ENCODE measurements at regions not wholly inside any gene's neighbourhood (a gene's known extent, or its start where the extent isn't known, plus 50 kb on each side); places are given as distances from the start of the nearest gene placed in this dataset.
A peak's percentile ranks its signal among the peaks of the same experiment; 100 is the strongest.

DNA sequence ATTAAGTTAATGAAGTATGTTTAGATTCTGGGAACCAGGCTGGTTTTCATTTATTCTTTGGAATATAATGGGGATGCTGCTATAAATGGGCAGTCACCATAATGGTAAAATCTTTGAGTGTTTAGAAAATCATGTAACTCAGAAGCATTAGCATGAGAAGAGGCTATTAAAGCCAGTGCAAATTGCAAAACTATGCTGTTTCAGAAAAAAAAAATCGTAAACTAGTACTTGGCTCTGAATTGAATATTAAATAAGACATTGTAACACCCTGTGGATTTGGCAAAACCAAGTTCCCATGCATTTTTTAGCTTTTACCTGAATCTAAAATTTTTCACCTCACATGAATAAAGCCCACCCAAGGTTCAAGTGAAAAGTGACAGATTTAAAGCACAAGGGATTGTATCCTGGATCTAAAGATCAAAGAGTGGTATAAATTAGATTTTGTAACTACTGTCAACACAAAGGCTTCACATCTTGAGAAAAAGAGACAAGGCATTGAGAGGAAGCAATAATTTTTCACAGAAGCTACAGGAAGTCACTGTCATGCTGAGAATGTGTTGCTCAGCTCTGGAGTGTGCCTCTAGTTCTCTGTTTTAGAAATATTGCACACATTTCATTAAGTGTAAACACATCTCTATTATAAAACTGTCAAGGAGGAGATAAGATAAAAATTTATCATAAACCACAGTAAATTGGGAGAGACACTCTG, 142.2 kb downstream of the ABCA8 start:
- DNase-seq = no peak

- no peak for DNase-seq
These were observed 146.0 kb downstream of the ABCA8 start for GRCh38 chr17:68809148-68809547.

- DNase-seq = no peak
These were observed 147.0 kb downstream of the ABCA8 start for GRCh38 chr17:68807998-68808772.

GRCh38 chr17:68805609-68806008, 149.6 kb downstream of the ABCA8 start:
- DNase-seq = no peak

DNA sequence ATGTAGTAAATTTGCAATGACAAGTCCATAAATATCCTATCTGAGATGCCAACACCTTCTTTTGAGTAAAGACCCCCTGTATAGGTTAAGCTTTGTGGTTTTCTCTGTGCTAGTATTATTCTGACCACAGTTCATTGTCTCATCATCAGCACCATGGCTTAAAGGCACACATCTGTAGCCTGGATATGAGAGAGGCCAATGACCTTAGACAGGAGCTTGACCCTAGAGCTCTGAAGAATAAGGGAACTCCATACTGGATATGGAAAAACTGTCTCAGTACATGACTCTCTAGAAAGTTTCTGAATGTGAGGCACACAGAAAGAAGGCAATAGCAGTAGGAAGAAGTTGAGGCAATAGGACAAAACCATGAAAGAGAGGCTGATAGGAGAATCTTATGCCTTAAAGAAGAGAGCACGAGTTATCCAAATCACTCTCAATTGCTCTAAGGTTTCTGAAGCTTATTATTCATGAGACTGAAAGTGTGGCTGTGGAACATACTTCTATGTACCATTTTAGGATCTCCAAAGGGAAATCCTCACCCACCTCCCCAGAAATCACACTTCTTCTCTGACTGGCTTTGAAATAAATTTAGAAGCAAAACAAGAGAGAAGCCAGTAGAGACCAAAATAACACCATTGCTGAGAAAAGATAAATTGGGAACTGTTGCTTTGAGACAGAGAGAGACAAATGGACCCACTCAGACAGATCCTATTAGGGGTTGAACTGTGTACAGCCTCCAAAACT, 150.2 kb downstream of the ABCA8 start:
- DNase-seq = no peak

DNA sequence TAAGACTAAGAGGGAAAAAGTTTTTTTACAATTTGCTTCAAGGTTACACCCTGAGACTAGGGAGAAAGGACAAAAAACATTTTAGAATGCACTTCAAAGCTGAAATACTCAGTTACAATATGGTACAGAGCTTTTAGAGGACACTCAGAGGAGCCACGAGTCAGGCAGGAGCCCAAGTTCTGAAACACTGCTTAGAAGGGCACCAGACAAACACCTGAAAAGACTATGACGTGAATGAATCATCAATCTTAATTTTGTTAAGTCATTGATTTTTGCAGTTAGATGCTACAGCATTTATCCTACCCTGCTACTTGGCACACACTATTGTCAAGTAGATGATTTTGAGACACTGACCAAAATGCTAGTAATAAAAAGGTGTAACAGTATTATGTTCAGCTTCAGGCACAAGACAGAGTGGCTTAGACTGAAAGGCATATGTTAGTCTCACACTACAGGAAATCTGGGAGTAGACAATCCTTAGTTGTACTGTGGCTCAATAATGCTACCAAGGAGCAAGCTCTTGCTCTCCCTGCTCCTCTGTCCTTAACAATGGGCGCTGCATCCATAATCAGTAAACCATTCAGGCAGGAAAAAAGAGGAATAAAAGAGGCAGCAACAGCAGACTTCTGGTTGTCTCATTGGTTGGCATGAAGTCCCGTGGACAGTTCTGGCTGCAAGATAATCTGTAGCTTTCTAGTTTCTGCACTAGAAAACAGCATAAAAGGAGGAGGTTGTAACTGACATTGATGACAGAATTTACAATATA, 151.8 kb downstream of the ABCA8 start:
- DNase-seq = no peak

GRCh38 chr17:68801335-68802247, 153.6 kb downstream of the ABCA8 start:
- no peak for DNase-seq

DNA sequence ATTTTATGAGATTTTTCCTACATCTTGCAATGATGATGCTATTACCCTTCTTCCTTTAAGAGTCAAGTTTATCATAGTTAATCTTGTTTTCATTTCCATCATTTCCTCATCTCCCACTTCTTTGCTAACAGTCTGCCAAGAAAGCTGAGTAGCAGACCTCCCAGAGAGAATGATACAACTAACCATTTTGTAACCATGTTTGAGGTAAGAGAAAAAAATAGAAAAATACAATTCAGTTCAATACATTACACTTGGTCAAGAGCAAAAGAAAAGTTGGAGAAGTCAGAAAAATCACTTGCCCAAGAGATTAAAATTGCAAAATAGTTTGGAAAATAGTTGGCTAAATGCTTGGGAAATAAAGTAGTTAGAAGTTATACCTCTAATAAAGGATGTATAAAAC, 154.4 kb downstream of the ABCA8 start:
- DNase-seq = no peak

- peak; percentile 42 for DNase-seq
These were observed 160.4 kb downstream of the ABCA8 start for GRCh38 chr17:68794636-68795434.

- DNase-seq = no peak
These were observed 162.3 kb downstream of the ABCA8 start for GRCh38 chr17:68792873-68793272.

DNA sequence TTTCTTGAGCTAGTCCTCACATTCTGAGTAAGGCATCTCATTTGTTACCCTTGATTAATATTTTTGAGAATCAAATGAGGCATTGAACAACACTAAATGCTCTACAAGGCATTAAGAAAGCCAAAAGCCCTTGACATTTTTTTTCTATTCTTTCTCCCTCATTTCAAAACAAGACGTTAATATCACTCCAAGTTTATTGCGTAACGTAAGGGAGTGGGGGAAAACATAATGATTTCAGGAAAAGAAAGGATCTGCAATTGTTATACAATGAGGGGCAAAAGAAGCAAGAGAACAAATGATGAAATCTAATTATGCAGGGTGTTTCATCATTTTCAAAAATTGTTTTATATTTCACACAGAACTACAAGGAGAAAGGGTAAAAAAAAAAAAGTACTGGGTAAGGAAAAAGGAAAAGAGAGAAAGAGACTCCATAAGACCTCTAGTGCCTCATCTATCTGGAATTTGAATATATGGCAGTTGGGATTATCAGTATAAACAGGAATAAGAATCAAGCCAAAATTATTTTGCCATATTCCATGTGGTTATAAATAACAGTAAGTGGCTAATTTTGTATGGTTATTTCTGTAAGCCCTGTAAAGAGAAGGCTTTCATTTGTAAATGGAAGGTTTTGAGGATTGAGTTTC, 163.0 kb downstream of the ABCA8 start:
- DNase-seq = no peak

GRCh38 chr17:68790931-68791330, 164.3 kb downstream of the ABCA8 start:
- no peak for DNase-seq

DNA sequence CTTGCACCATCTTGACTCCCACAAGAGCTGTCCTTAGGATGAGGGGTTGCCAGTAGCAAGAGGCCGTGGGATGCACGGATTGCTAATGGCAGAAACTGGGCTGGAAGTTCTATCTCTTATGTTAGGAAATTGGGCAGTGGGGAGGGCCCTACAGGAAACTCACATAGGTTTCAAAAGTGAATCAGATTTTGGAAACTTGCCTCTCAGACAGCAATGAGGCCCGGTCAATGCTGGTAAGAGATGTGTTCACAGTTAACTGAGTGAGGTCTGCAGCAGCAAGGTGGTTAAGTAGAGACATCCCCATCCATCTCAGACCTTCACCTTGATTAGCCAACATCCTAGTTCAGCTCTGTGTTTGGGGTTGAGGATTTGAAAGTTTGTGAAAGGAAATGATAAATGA, 164.7 kb downstream of the ABCA8 start:
- DNase-seq = no peak

DNA sequence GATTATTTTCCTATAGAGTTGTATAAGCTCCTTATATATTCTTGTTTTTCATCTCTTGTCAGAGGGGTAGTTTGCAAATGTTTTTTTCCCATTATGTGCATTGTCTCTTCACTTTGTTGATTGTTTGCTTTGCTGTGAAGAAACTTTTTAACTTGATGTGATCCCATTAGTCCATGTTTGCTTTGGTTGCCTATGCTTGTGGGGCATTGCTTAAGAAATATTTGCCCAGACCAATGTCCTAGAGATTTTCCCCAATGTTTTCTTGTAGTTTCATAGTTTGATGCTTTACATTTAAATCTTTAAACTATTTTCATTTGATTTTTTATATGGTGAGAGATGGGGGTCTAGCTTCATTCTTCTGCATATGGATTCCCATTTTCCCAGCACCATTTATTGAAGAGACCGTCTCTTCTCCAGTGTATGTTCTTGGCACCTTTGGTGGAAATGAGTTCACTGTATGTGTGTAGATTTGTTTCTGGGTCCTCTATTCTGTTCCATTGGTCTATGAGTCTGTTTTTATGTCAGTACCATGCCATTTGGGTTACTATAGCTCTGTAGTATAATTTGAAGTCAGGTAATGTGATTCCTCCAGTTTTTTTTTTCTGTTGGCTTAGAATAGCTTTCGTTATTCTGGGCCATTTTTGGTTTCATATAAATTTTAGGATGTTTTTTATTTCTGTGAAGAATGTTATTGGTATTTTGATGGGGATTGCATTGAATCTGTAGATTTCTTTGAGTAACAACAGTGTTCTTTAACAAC, 165.8 kb downstream of the ABCA8 start:
- DNase-seq = no peak

DNA sequence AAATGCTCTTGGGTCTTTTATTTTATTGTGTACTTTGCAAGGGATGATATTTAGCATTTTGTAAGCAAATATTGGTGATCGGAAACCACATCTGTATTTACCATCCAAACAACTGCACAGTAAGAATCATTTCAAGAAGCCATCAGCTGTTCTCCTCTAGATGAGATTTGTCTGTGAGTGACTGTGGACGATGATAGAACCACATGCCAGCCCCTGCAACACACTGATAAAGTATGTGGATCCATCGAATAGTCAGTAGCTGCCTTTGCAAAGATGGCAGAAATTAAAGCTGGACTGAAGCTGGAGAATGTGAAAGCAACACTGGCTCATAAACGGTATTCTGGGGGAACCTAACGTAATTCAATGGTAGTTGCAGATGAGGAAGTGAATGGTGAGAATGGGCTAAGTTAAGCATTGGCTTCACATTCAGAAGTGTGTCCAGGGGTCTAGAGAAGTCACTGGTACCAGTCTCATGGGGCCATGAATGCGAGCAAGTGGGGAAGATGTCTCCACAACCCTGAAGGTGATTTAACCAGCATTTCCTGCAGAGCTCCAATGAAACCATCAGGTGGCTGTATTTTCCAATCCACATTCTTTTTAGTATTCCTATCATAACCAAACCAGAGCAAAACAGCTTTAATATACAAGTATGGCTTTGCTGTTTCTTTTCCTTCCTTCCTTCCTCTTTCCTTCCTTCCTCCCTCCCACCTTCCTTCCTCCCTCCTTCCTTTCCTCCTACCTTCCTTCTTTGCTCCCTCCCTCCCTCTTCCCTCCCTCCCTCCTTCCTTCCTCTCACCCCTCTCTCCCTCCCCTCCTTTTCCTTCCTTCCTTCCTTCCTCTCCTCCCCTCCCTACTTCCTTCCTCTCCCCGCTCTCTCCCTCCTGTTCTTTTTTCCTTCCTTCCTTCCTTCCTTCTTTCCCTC, 169.4 kb downstream of the ABCA8 start:
- DNase-seq = peak; percentile 19

DNA sequence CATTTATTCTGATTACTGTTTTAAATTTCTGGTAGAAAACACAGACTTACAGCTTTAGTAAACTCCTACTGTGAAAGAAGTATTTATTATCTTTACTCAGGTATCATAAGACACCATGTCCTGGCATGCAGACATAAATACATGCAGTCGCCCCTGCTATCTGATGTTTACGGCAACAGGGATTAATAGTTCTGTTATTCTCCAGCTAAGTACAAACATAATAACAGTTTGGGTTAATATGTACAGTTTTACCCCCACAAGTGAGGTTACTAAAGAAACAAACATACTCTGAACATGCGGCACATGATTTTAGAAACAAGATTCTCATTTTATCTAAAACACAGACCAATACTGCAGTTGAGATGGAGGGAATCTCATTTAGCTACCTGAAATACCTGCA, 170.8 kb downstream of the ABCA8 start:
- DNase-seq = no peak

- no peak for DNase-seq
These were observed 171.3 kb downstream of the ABCA8 start for GRCh38 chr17:68783861-68784260.

DNA sequence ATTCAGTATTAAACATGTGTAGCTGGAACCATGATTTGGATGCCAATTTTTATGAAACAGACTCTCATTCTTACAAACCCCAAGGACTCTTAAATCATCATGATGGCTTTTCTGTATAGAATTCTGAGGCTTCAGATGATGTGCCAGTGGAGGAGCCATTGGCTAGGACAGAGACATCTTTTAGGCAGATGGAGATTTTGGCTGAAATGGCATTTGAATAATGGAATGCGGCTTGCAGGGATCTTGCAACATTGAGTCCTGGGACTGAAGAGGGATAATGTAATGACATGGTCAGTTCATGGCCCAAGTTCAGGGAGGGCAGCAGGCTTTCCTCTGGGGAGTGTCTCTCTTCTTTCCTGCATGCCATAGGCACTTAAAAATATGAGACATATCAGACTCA, 172.4 kb downstream of the ABCA8 start:
- no peak for DNase-seq

DNA sequence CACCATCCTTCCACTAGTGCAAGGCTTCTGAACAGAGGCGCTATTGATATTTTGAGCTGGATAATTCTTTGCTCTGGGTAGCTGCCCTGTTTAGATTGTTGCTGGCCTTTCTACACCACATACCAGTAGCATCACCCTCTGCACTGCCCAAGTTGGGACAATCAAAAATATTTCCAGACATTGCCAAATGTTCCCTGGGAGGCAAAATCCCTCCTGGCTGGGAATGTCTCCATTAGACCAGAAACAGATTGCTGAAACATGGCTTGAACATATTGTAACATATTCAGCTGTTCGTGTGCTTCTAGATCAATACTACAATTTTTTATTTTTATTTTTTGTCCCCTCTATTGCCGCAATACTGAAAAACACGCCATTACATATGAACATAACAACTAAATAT, 174.6 kb downstream of the ABCA8 start:
- DNase-seq = no peak
